ENCODE measurements at regions not wholly inside any gene's neighbourhood (a gene's known extent, or its start where the extent isn't known, plus 50 kb on each side); places are given as distances from the start of the nearest gene placed in this dataset.
"Not testable (repeated sequence)": the region's sequence is repeated elsewhere in the genome, so short reads cannot be mapped to it uniquely, and the experiment has no call there.

DNA sequence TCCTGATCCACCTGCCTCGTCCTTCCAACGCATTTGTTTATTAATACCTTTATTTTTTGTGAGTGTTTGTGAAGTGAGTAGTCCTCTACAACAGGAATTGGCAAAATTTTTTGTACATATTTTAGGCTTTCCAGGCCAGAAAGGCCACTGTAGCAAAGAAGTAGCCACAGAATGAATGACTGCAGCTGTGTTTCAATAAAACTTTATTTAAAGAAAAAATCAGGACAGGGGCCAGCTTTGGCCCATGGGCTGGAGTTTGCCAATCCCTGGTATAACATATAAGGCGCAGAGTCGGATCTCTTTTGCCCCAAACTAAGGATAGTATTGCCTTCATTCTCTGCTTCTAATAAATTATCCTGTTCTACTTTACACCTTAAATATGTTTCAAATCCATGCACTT is 198.0 kb upstream of the COX10 start:
- no peak for DNase-seq

GRCh38 chr17:13874134-13874533 is 195.2 kb upstream of the COX10 start:
- no peak for DNase-seq

DNA sequence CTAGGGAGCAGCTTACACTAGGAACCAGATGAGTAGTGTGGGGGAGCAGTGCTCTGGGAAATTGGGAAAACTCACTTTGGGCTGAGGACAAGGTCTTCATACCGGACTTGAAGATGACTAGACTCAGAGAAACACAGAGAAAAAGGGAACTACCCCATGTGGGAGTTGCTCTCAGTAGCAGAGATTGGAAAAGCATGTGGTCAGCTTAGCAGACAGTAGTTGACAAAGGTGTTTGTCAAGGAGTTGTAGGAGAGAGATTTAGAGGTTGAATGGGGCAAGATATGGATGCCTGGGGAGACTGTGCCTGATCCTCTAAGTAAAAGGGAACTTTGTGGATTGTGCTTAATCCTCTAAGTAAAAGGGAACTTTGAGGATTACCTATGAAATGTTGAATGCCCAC is 194.5 kb upstream of the COX10 start:
- no peak for DNase-seq

- no peak for DNase-seq
These were observed 189.3 kb upstream of the COX10 start for GRCh38 chr17:13879961-13880466.

- DNase-seq: no peak
These were observed 185.6 kb upstream of the COX10 start for GRCh38 chr17:13883659-13884058.

DNA sequence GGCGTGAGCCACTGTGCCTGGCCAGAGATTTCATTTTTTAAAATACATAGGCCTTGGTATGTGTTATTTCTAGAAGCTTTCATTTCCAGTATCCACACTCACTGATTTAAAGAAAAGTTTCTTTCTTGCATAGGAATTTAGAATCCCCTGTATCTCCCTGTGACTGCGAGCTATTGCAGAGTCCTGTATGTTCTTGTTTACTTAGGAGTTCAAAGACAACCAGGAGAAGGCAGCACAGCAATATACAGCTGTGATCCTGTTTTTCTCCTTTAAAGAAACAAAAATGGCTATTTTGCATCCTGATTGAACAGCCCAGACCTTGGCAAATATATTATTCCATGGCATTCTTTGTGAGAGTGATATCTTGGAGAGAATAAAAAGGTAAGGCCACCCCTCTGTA is 185.0 kb upstream of the COX10 start:
- DNase-seq: no peak

- no peak for DNase-seq
These were observed 183.8 kb upstream of the COX10 start for GRCh38 chr17:13885550-13885949.

DNA sequence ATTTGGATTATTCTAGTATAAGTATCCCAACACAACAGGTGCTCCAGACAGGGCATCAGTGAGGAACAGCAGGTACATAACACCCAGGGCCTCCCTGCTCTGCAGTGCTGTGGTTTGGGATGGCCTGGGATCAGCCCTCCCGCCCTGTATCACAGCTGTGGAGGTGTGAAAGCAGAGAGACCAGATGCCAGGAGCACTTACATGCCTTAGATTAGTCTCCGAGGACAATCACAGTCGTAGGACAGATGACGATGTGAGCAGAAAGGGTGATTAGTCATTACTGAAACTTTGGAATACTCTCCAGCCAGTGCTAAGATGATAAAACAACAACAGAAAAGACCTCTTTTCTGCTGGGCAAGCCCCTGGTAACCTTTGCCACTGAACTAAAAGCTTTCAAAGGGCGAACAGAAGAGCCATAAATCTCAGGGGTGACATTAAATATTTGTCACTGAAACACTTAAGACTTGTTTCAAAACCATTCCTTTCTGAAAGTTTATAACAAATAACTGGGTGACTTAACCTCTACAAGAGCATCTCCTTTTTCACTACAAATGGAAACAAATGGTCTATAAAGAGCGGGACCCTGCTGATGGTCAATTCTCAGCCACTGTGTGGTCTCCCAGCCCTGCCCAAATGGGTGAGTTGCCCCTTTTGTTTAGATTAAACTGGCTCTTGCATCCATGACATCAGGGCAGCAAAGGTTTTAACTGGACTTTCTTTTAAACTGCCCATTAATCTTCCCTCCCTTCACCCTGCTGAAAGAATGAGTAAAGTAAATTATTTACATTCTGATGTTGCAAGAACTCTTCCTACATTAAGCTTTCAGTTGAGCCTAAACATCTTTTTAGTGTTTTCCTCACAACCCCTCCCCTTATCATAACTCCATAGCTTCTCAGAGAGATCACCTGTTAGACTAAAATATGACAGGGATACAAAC is 183.1 kb upstream of the COX10 start:
- no peak for DNase-seq

- DNase-seq: no peak
These were observed 181.2 kb upstream of the COX10 start for GRCh38 chr17:13888056-13888609.

GRCh38 chr17:13908971-13909370 is 160.3 kb upstream of the COX10 start:
- not testable (repeated sequence) for DNase-seq

DNA sequence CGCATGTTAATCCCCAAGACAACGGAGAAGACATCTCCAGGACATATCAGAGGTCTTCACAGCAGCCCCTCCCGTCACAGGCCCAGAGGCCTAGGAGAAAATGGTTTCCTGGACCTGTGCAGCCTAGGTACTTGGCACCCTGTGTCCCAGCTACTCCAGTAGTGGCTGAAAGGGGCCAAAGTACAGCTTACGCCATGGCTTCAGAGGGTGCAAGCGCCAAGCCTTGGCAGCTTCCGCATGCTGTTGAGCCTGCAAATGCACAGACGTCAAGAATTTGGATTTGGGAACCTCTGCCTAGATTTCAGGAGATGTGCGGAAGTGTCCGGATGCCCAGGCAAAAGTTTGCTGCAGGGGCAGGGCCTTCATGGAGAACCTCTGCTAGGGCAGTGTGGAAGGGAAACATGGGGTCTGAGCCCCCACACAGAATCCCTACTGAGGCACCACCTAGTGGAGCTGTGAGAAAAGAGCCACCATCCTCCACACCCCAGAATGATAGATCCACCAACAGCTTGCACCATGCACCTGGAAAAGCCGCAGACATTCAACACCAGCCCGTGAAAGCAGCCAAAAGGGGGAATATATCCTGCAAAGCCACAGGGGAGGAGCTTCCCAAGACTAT is 159.3 kb upstream of the COX10 start:
- DNase-seq: no peak

- DNase-seq: no peak
These were observed 151.7 kb upstream of the COX10 start for GRCh38 chr17:13917634-13918033.

GRCh38 chr17:13918247-13918646 is 151.1 kb upstream of the COX10 start:
- DNase-seq: no peak

- DNase-seq: no peak
These were observed 149.5 kb upstream of the COX10 start for GRCh38 chr17:13919818-13920217.

GRCh38 chr17:13920413-13920812 is 148.9 kb upstream of the COX10 start:
- DNase-seq: no peak

DNA sequence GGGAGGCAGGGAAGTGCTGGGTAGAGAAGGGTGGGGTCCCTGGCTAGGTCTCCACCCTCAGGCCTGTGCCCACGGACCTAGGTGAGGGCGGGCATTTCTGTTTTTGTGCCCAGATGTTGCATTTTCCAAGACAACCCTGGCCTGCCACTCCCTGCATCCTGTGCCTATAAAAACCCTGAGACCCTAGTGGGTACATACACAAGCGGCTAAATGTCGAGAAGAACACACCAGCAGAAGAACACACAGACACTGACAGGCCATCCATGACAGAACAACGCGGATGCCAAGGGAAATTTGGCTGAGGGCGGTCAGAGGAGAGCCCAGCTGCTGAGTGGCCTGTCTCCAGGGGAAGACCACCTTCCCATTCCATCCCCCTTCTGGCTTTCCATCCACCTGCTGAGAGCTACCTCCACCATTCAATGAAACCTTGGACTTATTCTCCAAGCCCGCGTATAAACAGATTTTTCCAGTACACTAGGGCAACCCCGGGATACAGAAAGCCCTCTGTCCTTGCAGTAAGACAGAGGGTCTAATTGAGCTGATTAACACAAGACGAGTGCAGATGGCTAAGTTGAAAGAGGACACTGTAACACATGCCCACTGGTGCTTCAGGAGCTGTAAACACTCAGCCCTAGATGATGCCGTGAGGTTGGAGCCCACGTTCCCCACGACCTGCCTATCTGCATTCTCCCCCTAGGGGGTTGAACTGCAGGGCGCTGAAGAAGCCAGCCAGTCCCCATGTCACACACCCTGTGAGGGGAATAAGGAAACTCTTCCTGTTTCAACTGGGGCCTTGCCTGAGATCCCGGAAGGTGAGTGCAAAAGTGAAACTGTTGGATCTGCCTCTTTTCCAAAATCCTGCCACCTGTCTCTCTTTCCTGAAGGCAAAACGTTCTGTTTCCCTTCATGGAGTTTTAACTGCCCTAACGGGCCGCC is 147.2 kb upstream of the COX10 start:
- DNase-seq: no peak

DNA sequence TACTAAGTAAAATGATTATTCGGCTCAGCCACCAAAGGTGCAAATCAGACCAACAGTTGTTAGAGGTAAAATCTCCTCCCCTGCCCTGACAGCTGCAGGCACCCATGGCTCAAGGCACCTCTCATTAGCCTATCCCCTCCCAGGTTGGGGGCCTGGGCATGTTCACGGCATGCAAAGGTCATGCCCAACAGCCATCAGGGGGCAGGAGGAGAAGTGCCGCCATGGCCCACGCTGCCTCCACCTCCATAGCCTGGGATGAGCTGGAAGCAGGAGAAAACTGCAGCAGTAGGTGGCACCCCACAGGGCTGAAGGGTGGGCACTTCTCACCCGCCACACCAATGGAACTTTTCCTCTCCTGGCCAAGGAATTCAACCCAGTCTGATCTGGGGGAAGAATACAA is 146.4 kb upstream of the COX10 start:
- DNase-seq: no peak

GRCh38 chr17:13925579-13925978 is 143.7 kb upstream of the COX10 start:
- DNase-seq: no peak

DNA sequence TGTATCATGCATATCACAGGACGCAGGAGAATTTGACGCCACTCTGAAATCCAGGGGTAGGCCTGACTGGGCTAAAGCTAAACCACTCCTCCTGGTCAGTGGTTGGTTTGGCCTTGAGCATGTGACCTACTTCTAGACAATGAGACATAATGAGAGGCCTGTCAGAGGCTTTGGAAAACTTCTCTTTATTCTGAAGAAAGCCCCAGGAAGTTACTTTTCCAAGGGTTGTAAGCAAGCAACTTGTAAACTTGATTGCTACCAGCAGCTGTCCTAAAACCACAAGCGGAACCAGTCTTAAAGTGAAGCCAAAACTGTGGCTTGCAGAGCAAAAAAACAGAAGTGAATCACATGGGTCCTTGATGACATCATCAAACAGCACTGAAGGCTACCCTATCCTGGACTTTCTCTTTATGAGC is 138.2 kb upstream of the COX10 start:
- DNase-seq: no peak

DNA sequence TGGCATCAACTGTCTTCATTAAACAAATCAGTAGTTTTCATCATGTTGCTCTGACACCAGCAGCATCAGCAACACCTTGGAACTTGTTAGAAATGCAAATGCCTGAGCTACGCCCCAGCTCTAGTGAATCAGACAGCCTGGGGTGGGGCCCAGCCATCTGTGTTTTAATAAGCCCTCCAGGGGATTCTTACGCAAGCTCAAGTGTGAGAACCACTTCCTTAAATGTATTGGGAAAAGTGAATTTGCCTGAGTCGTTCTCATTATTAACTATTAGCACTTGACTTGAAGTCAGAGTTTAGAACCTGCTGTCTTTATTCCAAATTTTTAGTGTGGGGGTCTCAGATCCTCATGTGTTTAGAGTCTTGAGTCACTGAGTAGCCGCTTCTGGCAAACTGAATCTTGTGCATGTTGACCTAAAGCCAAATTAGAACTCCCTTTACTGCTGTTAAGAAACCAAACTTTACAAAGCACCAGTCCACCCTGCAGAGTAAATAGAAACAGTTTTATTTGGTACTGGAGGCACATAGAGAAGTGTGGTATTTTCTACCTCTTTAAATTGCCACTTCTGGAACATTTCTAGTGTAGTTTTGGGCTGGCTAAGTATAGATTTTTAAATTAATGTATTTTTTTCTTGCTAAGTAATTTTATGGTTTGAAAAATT is 137.4 kb upstream of the COX10 start:
- DNase-seq: no peak

DNA sequence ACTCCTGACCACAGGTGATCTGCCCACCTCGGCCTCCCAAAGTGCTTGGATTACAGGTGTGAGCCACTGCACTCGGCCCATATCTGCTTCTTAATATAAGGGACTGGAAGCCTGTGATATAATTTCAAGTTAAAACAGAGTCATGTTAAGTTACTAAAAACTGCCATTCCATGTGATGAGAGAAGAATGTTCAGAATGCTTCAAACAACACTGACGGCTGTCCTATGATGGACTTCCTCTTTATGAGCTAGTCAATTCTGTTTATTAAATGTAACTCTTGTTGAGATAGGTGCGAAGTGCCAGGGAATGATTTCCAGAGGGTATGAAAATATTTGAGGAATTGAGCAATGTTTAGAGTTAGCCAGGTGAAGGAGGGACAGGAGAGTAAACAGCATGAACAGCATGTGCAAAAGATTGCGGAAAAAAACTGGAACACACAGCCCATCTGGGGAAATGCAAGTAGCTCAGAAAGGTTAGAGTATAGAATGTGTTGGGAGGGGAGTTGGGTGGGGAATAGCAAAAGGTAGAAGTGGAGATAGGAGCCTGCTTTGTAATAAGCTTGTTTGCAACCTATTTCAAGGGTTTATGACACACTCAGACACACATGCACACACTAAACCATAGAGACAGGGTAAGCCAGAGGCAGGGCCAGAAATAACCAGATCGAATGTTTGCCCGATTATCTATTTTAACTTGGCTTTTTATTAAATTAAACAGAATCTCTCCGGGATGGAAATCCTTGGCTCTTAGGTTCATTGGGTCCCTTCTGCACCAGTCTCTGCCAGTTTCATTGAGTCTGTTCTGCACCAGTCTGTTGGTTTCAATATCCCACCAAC is 135.6 kb upstream of the COX10 start:
- no peak for DNase-seq
